Liver (tissue), 8 donors: ENCODE measurements at regions not wholly inside any gene's neighbourhood (a gene's known extent, or its start where the extent isn't known, plus 50 kb on each side); places are given as distances from the start of the nearest gene placed in this dataset.

Experiments used
- DNase-seq: peaks from one replicate; pipeline ENCODE4 v3.0.0-alpha.2; 2017; ENCODE audit warnings: low spot score
- H3K27ac ChIP-seq, 2 donors: one replicate each; pipeline ENCODE4 v1.7.0; 2013; ENCODE audit warnings: inconsistent platforms in 2 of 2, low read length in 2 of 2, control low read depth in 1 of 2, low read depth in 1 of 2, mild to moderate bottlenecking in 1 of 2
- H3K27me3 ChIP-seq, 4 donors: one replicate each; pipeline versions ENCODE4 v1.6.1 to v1.7.0; 2013; ENCODE audit warnings: low read length in 3 of 4, inconsistent platforms in 1 of 4, mild to moderate bottlenecking in 1 of 4, moderate library complexity in 1 of 4; ENCODE audit not compliant: control insufficient read depth in 4 of 4, insufficient read depth in 4 of 4
- H3K36me3 ChIP-seq, 4 donors: one replicate each; pipeline versions ENCODE4 v1.6.1 to v1.7.0; 2013; ENCODE audit warnings: low read length in 3 of 4, mild to moderate bottlenecking in 3 of 4, low read depth in 1 of 4, moderate library complexity in 1 of 4; ENCODE audit not compliant: control insufficient read depth in 4 of 4, insufficient read depth in 3 of 4
- H3K4me1 ChIP-seq, 4 donors: one replicate each; pipeline versions ENCODE4 v1.6.1 to v1.7.0; 2013; ENCODE audit warnings: low read length in 3 of 4, mild to moderate bottlenecking in 3 of 4, moderate library complexity in 1 of 4; ENCODE audit not compliant: control insufficient read depth in 4 of 4, insufficient read depth in 4 of 4
- H3K4me3 ChIP-seq, 3 donors: one replicate each; pipeline versions ENCODE4 v1.6.1 to v1.7.0; 2013; ENCODE audit warnings: low read length in 3 of 3, control low read depth in 1 of 3, low read depth in 1 of 3, mild to moderate bottlenecking in 1 of 3
- H3K9ac ChIP-seq, 2 donors: one replicate each; pipeline ENCODE4 v1.7.0; 2013; ENCODE audit warnings: low read length in 2 of 2, mild to moderate bottlenecking in 2 of 2, moderate library complexity in 2 of 2, control low read depth in 1 of 2, low read depth in 1 of 2
- H3K9me3 ChIP-seq, 4 donors: one replicate each; pipeline versions ENCODE4 v1.6.1 to v1.7.0; 2013; ENCODE audit warnings: low read length in 3 of 4; ENCODE audit not compliant: control insufficient read depth in 4 of 4
- ATF3 ChIP-seq: IDR thresholded peaks from 2 replicates; pipeline ENCODE4 v1.6.1; 2016; ENCODE audit warnings: antibody characterized with exemption
- CTCF ChIP-seq: fragments of 150-350 bp; IDR thresholded peaks from 2 replicates; pipeline ENCODE4 v1.5.1; 2017; ENCODE audit warnings: improper control_type of control experiment, low read depth, low read length; ENCODE audit not compliant: missing input control
- EGR1 ChIP-seq, 2 donors: IDR thresholded peaks; 2 replicates each; pipeline ENCODE4 v1.6.1; 2016 to 2018; ENCODE audit warnings: antibody characterized with exemption in 2 of 2, low read depth in 2 of 2
- FOXA1 ChIP-seq: IDR thresholded peaks from 2 replicates; pipeline ENCODE4 v1.6.1; 2016; ENCODE audit warnings: antibody characterized with exemption
- FOXA2 ChIP-seq: IDR thresholded peaks from 2 replicates; pipeline ENCODE4 v1.6.1; 2016; ENCODE audit warnings: antibody characterized with exemption
- GABPA ChIP-seq, 2 donors: IDR thresholded peaks in 1 of 2; conservative IDR thresholded peaks in 1 of 2; 2 replicates each; pipeline ENCODE4 v1.6.1; 2016; ENCODE audit warnings: antibody characterized with exemption in 2 of 2, mild to moderate bottlenecking in 1 of 2, moderate library complexity in 1 of 2
- HNF4A ChIP-seq, 2 donors: conservative IDR thresholded peaks; 2 replicates each; pipeline ENCODE4 v1.6.1; 2016; ENCODE audit warnings: antibody characterized with exemption in 2 of 2, mild to moderate bottlenecking in 2 of 2
- HNF4G ChIP-seq: IDR thresholded peaks from 2 replicates; pipeline ENCODE4 v1.6.1; 2016; ENCODE audit warnings: antibody characterized with exemption
- JUND ChIP-seq, 2 donors: IDR thresholded peaks; 2 replicates each; pipeline ENCODE4 v1.6.1; 2016; ENCODE audit warnings: antibody characterized with exemption in 2 of 2
- MAX ChIP-seq: IDR thresholded peaks from 2 replicates; pipeline ENCODE4 v1.6.1; 2016; ENCODE audit warnings: antibody characterized with exemption
- NR2F2 ChIP-seq: IDR thresholded peaks from 2 replicates; pipeline ENCODE4 v1.6.1; 2016; ENCODE audit warnings: antibody characterized with exemption
- RAD21 ChIP-seq, 2 donors: IDR thresholded peaks; 2 replicates each; pipeline ENCODE4 v1.6.1; 2016; ENCODE audit warnings: antibody characterized with exemption in 2 of 2, mild to moderate bottlenecking in 2 of 2
- REST ChIP-seq: IDR thresholded peaks from 2 replicates; pipeline ENCODE4 v1.6.1; 2016; ENCODE audit warnings: antibody characterized with exemption, mild to moderate bottlenecking
- RXRA ChIP-seq, 2 donors: IDR thresholded peaks; 2 replicates each; pipeline ENCODE4 v1.6.1; 2017 to 2018; ENCODE audit warnings: antibody characterized with exemption in 2 of 2, mild to moderate bottlenecking in 1 of 2
- SP1 ChIP-seq: IDR thresholded peaks from 2 replicates; pipeline ENCODE4 v1.6.1; 2018; ENCODE audit warnings: antibody characterized with exemption, mild to moderate bottlenecking
- TAF1 ChIP-seq: conservative IDR thresholded peaks from 2 replicates; pipeline ENCODE4 v1.6.1; 2016; ENCODE audit warnings: antibody characterized with exemption, mild to moderate bottlenecking
- YY1 ChIP-seq: IDR thresholded peaks from 2 replicates; pipeline ENCODE4 v1.6.1; 2016; ENCODE audit warnings: antibody characterized with exemption, mild to moderate bottlenecking
- ZBTB33 ChIP-seq: IDR thresholded peaks from 2 replicates; pipeline ENCODE4 v1.6.1; 2016; ENCODE audit warnings: antibody characterized with exemption
- WGBS: extraction: QIAGEN DNeasy Blood & Tissue Kit; methylation state at CpG from one replicate; pipeline ENCODE4 v1.1.7; 2013; 5-methylcytosine and 5-hydroxymethylcytosine counted together
- donor health status: healthy.
- donor health status: healthy.
- donor health status: healthy.
- donor health status: healthy.
- donor health status: healthy.

- DNase-seq: no peak
- Histone ChIP-seq H3K36me3 (no peaks in the 10 kb centered on the region), H3K4me3 (no peak overlapping the region), H3K9me3 (peaks cover 0 to 10% (median 3%) of the 10 kb centered on the region in 4 donors), H3K27ac (no peak overlapping the region), H3K9ac (no peak overlapping the region), H3K27me3 (no peaks in the 10 kb centered on the region), H3K4me1 (no peaks in the 10 kb centered on the region)
- 60% methylated on average over 10 of the region's 10 CpGs for WGBS
- TF ChIP-seq MAX (no peak), RXRA (IDR thresholded peaks at IDR 0.05) (no peak), YY1 (no peak), CTCF (no peak), NR2F2 (no peak)
These were observed 562.1 kb downstream of the TBC1D22A start for GRCh38 chr22:47324435-47324990.

- DNase-seq: no peak
- H3K27ac ChIP-seq: no peak overlapping the region
- 80% methylated on average over 6 of the region's 6 CpGs for WGBS
- H3K9ac ChIP-seq: no peak overlapping the region
- no peaks in the 10 kb centered on the region for H3K36me3 ChIP-seq
- H3K4me1 ChIP-seq: no peaks in the 10 kb centered on the region
- peaks cover 0 to 1% (median 0%) of the 10 kb centered on the region in 4 donors for H3K27me3 ChIP-seq
- TF ChIP-seq GABPA (IDR thresholded peaks at IDR 0.05 in 1 of 2, conservative IDR thresholded peaks at IDR 0.05 in 1 of 2) (no peak), MAX (no peak), REST (no peak), HNF4G (no peak), CTCF (no peak), NR2F2 (no peak), YY1 (no peak), TAF1 (no peak), ZBTB33 (no peak), HNF4A (conservative IDR thresholded peaks at IDR 0.05) (no peak), EGR1 (IDR thresholded peaks at IDR 0.05; ENCODE audit: low read depth in 2 of 2) (no peak), RAD21 (IDR thresholded peaks at IDR 0.05) (no peak), FOXA1 (no peak), RXRA (IDR thresholded peaks at IDR 0.05) (no peak), JUND (IDR thresholded peaks at IDR 0.05) (no peak), SP1 (no peak), ATF3 (no peak), FOXA2 (no peak)
- no peak overlapping the region for H3K4me3 ChIP-seq
- H3K9me3 ChIP-seq: peaks cover 0 to 10% (median 3%) of the 10 kb centered on the region in 4 donors
These were observed 561.1 kb downstream of the TBC1D22A start for GRCh38 chr22:47323518-47323917.
